Stomach (tissue), 4 donors: ENCODE measurements at regions not wholly inside any gene's neighbourhood (a gene's known extent, or its start where the extent isn't known, plus 50 kb on each side); places are given as distances from the start of the nearest gene placed in this dataset.

ENCODE experiments used
- CTCF ChIP-seq, 7 experiments: fragments of 450-650 bp in 4 of 7; fragments of 200-600 bp in 3 of 7; sonication (generic) in 3 of 7; IDR thresholded peaks; one replicate each; pipeline ENCODE4 v1.5.1; 2016 to 2019; ENCODE audit warnings: antibody characterized with exemption in 7 of 7, control low read depth in 2 of 7, mild to moderate bottlenecking in 1 of 7
- EP300 ChIP-seq: sonication (generic); formaldehyde crosslinking; IDR thresholded peaks from one replicate; pipeline ENCODE4 v1.6.1; 2017; ENCODE audit warnings: antibody characterized with exemption
- POLR2A ChIP-seq, 4 donors: fragments of 450-650 bp; IDR thresholded peaks; one replicate each; pipeline ENCODE4 v1.6.1; 2016; ENCODE audit warnings: antibody characterized with exemption in 4 of 4, control low read depth in 2 of 4, mild to moderate bottlenecking in 1 of 4, moderate library complexity in 1 of 4
- POLR2AphosphoS5 ChIP-seq, 3 donors: sonication (generic); formaldehyde crosslinking; IDR thresholded peaks; one replicate each; pipeline ENCODE4 v1.6.1; 2016; ENCODE audit warnings: antibody characterized with exemption in 3 of 3

- TF ChIP-seq POLR2A (IDR thresholded peaks at IDR 0.05) (no peak), EP300 (no peak), CTCF (IDR thresholded peaks at IDR 0.05) (no peak), POLR2AphosphoS5 (IDR thresholded peaks at IDR 0.05) (no peak)
Observed at GRCh38 chr9:94445863-94446262, 109.0 kb upstream of the PCAT7 start.
